BJ (cell line): ENCODE measurements at regions not wholly inside any gene's neighbourhood (a gene's known extent, or its start where the extent isn't known, plus 50 kb on each side); places are given as distances from the start of the nearest gene placed in this dataset.

Experiments used
- CTCF ChIA-PET: fragments of 350-600 bp; formaldehyde crosslinking; extraction: SDS; loops from one replicate; lab custom pipeline; 2021; ENCODE audit warnings: antibody characterized with exemption, inconsistent platforms; lab: Yijun Ruan, JAX
- POLR2A ChIA-PET: fragments of 300-600 bp; sonication (Branson Sonifier 250); formaldehyde crosslinking; extraction: SDS; loops from one replicate; lab custom pipeline; 2021; ENCODE audit warnings: antibody characterized with exemption; lab: Charles Lee
- DNase-seq: peaks from one replicate; pipeline ENCODE4 v3.0.0-alpha.2; 2011; ENCODE audit warnings: low read depth
- H3K27me3 ChIP-seq: 2 replicates; pipeline ENCODE4 v1.6.0; 2011; ENCODE audit warnings: low read length; ENCODE audit not compliant: control insufficient read depth, insufficient read depth
- H3K36me3 ChIP-seq: 2 replicates; pipeline ENCODE4 v1.5.1; 2011; ENCODE audit warnings: low read length; ENCODE audit not compliant: control insufficient read depth, insufficient read depth
- H3K4me3 ChIP-seq: 2 replicates; pipeline ENCODE4 v1.5.1; 2011; ENCODE audit warnings: low read depth, mild to moderate bottlenecking, control low read depth, low read length
- CTCF ChIP-seq: IDR thresholded peaks from 2 replicates; pipeline ENCODE4 v1.5.1; 2011; ENCODE audit warnings: low read depth, mild to moderate bottlenecking, control low read depth, inconsistent platforms, low read length, moderate library complexity; ENCODE audit not compliant: insufficient read depth

GRCh38 chr5:29296548-29296947, 1896.9 kb upstream of the CDH6 start:
- H3K27me3 ChIP-seq: no peaks in the 10 kb centered on the region
- POLR2A ChIA-PET: no interaction called here
- H3K36me3 ChIP-seq: no peaks in the 10 kb centered on the region
- DNase-seq: no peak
- no peak overlapping the region for H3K4me3 ChIP-seq
- CTCF ChIA-PET: no interaction called here
- no peak for TF ChIP-seq CTCF

DNA sequence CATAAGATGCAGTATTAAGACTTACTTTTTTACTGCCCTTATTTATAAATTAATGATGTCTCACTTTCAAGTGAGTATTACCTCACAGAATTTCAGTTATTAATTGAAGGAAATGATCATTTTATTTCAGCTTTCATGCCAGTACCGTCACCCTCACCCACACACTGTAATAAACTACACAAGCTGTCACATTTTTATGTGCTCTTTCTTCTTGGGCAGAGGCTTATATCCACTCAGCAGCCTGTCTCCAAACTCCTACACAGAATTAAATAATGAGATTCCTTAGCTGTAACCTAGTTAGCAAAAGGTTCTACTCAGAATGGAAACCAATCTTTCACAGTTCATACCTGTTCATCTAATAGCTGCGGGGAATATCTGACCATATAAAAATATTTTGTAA, 1915.8 kb upstream of the CDH6 start:
- H3K27me3 ChIP-seq: no peaks in the 10 kb centered on the region
- TF ChIP-seq CTCF: no peak
- H3K4me3 ChIP-seq: no peak overlapping the region
- H3K36me3 ChIP-seq: no peaks in the 10 kb centered on the region
- ChIA-PET POLR2A (no interaction called here), CTCF (no interaction called here)
- no peak for DNase-seq

DNA sequence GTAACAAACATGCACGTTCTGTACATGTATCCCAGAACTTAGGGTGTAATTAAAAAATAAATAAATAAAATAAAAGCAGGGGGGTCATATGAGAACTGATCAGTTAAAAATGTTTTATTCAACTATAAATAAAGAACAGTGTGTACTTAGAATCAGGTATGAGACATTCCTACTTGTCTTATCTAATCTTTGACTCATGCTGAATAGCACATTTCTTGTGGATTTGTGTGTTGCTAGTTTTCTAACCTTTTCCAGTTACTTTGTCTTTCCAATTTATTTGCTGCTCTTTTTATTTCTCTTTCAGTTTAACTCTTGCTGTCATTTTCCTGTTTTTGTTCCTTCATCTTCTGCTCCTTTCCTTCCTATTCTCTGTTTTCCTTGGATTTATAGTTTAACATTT, 1917.1 kb upstream of the CDH6 start:
- no peak for DNase-seq
- Histone ChIP-seq H3K4me3 (no peak overlapping the region), H3K36me3 (no peaks in the 10 kb centered on the region), H3K27me3 (no peaks in the 10 kb centered on the region)
- ChIA-PET POLR2A (no interaction called here), CTCF (no interaction called here)
- no peak for TF ChIP-seq CTCF

DNA sequence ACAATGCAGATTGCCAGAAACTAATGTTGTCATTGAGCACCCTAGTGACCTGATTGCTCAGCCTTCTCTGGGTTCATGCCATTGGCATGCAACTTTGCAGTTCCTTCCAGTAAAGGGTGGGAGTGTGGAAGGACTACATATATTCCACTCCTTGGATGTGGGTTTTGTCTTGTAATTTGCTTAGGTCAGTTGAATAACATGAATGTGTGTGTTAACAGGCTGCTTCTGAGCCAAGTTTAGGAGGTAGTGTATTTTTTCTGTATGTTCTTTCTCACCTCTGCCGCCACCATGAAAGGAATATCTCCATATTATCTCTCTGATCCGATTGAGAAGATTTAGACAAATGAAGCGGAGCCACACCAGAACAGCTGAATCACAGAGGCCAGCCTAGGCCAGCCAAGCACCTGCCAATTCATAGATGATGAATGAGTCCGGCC, 1929.6 kb upstream of the CDH6 start:
- Histone ChIP-seq H3K36me3 (no peaks in the 10 kb centered on the region), H3K27me3 (no peaks in the 10 kb centered on the region), H3K4me3 (no peak overlapping the region)
- TF ChIP-seq CTCF: no peak
- DNase-seq: no peak
- ChIA-PET CTCF (no interaction called here), POLR2A (no interaction called here)

GRCh38 chr5:29262339-29263123, 1931.0 kb upstream of the CDH6 start:
- Histone ChIP-seq H3K4me3 (no peak overlapping the region), H3K27me3 (no peaks in the 10 kb centered on the region), H3K36me3 (no peaks in the 10 kb centered on the region)
- DNase-seq: no peak
- CTCF ChIA-PET: no interaction called here
- TF ChIP-seq CTCF: no peak
- POLR2A ChIA-PET: no interaction called here
